DND-41 (cell line): ENCODE measurements at regions not wholly inside any gene's neighbourhood (a gene's known extent, or its start where the extent isn't known, plus 50 kb on each side); places are given as distances from the start of the nearest gene placed in this dataset.

Experiments
- ATAC-seq: fragments of 200-7000 bp; cut with Tn5 transposase; 3 replicates; pipeline ENCODE4 v1.9.1; 2021; ENCODE audit warnings: low read depth; ENCODE audit not compliant: insufficient read depth
- DNase-seq: peaks from one replicate; pipeline ENCODE4 v3.0.0-alpha.2; 2020
- H2AFZ ChIP-seq: 2 replicates; pipeline ENCODE4 v1.6.0; 2012; ENCODE audit warnings: low read depth, low read length
- H3K27ac ChIP-seq: 2 replicates; pipeline ENCODE4 v1.5.1; 2012; ENCODE audit warnings: low read length, inconsistent platforms
- H3K27me3 ChIP-seq: fragments of 200-600 bp; sonication (generic); 2 replicates; pipeline ENCODE4 v1.6.0; 2012; ENCODE audit warnings: low read length, mild to moderate bottlenecking, inconsistent platforms; ENCODE audit not compliant: insufficient read depth, poor library complexity
- H3K36me3 ChIP-seq: 2 replicates; pipeline ENCODE4 v1.5.1; 2012; ENCODE audit warnings: low read length, inconsistent platforms; ENCODE audit not compliant: insufficient read depth
- H3K4me1 ChIP-seq: 2 replicates; pipeline ENCODE4 v1.5.1; 2012; ENCODE audit warnings: mild to moderate bottlenecking, low read length; ENCODE audit not compliant: insufficient read depth
- H3K4me2 ChIP-seq: 2 replicates; pipeline ENCODE4 v1.6.0; 2012; ENCODE audit warnings: mild to moderate bottlenecking, moderate library complexity, low read length, inconsistent platforms; ENCODE audit not compliant: insufficient read depth
- H3K4me3 ChIP-seq, 2 experiments: fragments of 200-600 bp in 1 of 2; shearing (Covaris generic) in 1 of 2; 2 replicates each; pipeline ENCODE4 v1.5.1; 2012 to 2016; ENCODE audit warnings: inconsistent platforms in 2 of 2, low read length in 2 of 2, mild to moderate bottlenecking in 2 of 2, low read depth in 1 of 2, moderate library complexity in 1 of 2
- H3K79me2 ChIP-seq: 2 replicates; pipeline ENCODE4 v1.6.0; 2012; ENCODE audit warnings: low read length, inconsistent platforms; ENCODE audit not compliant: insufficient read depth
- H3K9ac ChIP-seq: 2 replicates; pipeline ENCODE4 v1.6.0; 2012; ENCODE audit warnings: low read depth, mild to moderate bottlenecking, inconsistent platforms, low read length, moderate library complexity
- H3K9me3 ChIP-seq: 2 replicates; pipeline ENCODE4 v1.5.1; 2012; ENCODE audit warnings: low read length, moderate library complexity, mild to moderate bottlenecking, inconsistent platforms; ENCODE audit not compliant: insufficient read depth, severe bottlenecking
- H4K20me1 ChIP-seq: 2 replicates; pipeline ENCODE4 v1.6.0; 2012; ENCODE audit warnings: low read length; ENCODE audit not compliant: insufficient read depth
- EZH2 ChIP-seq: IDR thresholded peaks from 3 replicates; pipeline ENCODE4 v1.6.1; 2012; ENCODE audit warnings: borderline replicate concordance, low read depth, mild to moderate bottlenecking, moderate library complexity, low read length, inconsistent platforms; ENCODE audit not compliant: severe bottlenecking
- TF ChIP-seq, protein P1 (sequence below): IDR thresholded peaks from 2 replicates; pipeline ENCODE4 v1.5.1; 2012; ENCODE audit warnings: borderline replicate concordance, low read length, moderate library complexity, mild to moderate bottlenecking; ENCODE audit not compliant: poor library complexity, severe bottlenecking; ENCODE audit errors: extremely low read depth

DNA sequence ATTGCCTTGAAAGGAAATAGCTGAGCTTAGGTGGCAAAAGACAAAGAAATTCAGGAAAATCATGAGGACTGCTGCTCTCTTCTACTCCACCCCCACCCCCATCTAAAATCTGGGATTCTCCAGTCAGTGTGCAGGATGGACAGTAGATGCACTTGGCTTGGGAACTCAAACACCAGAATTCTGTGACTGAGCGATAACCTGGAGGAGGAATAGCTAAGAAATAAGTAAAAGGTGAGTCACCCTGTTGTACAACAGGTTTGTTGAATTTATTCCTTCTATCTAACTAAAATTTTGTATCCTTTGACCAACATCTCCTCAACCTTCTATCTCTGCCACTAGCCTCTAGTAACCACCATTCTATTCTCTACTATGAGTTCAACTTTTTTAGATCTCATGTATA is 1029.9 kb upstream of the ACVR2A start:
- Histone ChIP-seq H3K36me3 (no peaks in the 10 kb centered on the region), H2AFZ (no peak overlapping the region), H3K4me2 (no peak overlapping the region), H3K4me3 (no peak overlapping the region), H3K79me2 (no peaks in the 10 kb centered on the region), H3K4me1 (no peaks in the 10 kb centered on the region), H4K20me1 (no peaks in the 10 kb centered on the region), H3K9me3 (no peaks in the 10 kb centered on the region), H3K27me3 (no peaks in the 10 kb centered on the region), H3K27ac (no peak overlapping the region), H3K9ac (no peak overlapping the region)
- ATAC-seq = no peak
- DNase-seq = no peak
- TF ChIP-seq, protein P1, sequence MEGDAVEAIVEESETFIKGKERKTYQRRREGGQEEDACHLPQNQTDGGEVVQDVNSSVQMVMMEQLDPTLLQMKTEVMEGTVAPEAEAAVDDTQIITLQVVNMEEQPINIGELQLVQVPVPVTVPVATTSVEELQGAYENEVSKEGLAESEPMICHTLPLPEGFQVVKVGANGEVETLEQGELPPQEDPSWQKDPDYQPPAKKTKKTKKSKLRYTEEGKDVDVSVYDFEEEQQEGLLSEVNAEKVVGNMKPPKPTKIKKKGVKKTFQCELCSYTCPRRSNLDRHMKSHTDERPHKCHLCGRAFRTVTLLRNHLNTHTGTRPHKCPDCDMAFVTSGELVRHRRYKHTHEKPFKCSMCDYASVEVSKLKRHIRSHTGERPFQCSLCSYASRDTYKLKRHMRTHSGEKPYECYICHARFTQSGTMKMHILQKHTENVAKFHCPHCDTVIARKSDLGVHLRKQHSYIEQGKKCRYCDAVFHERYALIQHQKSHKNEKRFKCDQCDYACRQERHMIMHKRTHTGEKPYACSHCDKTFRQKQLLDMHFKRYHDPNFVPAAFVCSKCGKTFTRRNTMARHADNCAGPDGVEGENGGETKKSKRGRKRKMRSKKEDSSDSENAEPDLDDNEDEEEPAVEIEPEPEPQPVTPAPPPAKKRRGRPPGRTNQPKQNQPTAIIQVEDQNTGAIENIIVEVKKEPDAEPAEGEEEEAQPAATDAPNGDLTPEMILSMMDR = no peak
- no peak for TF ChIP-seq EZH2

DNA sequence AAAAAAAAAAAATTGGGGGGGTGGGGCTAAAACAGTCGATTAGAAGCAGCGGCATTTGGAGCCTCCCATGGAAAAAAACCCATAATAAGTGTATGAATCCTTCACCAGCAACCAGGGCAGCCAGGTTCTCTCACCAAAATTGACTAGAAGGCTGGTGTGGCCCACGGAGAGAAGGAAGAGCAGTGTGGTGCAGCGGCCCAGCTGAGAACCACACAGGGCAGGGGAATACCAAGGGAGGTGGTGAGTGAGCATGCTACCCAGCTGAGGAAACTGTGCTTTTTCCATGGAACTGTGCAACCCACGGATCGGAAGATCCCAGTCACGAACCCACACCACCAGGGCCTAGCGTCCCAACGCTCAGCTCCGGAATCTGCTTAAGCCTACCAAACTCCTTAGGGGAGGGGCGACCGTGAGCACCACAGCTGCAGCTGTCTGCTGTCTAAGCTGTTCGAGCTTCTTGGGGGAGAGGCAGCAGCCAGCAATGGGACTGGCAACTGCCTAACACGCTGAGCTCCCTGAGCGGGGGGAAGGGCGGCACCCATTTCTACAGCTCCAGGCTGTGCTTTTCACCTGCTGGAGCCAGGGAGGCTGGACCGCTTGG is 1037.2 kb upstream of the ACVR2A start:
- no peaks in the 10 kb centered on the region for H3K79me2 ChIP-seq
- no peaks in the 10 kb centered on the region for H4K20me1 ChIP-seq
- TF ChIP-seq, protein P1 = no peak
- no peak for TF ChIP-seq EZH2
- H3K4me1 ChIP-seq = no peaks in the 10 kb centered on the region
- no peaks in the 10 kb centered on the region for H3K9me3 ChIP-seq
- H3K4me3 ChIP-seq = no peak overlapping the region
- H3K9ac ChIP-seq = no peak overlapping the region
- H3K36me3 ChIP-seq = no peaks in the 10 kb centered on the region
- H2AFZ ChIP-seq = no peak overlapping the region
- H3K27me3 ChIP-seq = no peaks in the 10 kb centered on the region
- ATAC-seq = no peak
- DNase-seq = no peak
- H3K27ac ChIP-seq = no peak overlapping the region
- no peak overlapping the region for H3K4me2 ChIP-seq

- no peak for TF ChIP-seq EZH2
- TF ChIP-seq, protein P1 = no peak
Measured at GRCh38 chr2:146806364-146807005, 1038.3 kb upstream of the ACVR2A start.

More at GRCh38 chr2:146806364-146807005, 1038.3 kb upstream of the ACVR2A start:
- Histone ChIP-seq H3K79me2 (no peaks in the 10 kb centered on the region), H3K4me3 (no peak overlapping the region), H3K9ac (no peak overlapping the region), H3K36me3 (no peaks in the 10 kb centered on the region), H3K27me3 (no peaks in the 10 kb centered on the region), H4K20me1 (no peaks in the 10 kb centered on the region), H2AFZ (no peak overlapping the region), H3K9me3 (no peaks in the 10 kb centered on the region), H3K4me2 (no peak overlapping the region), H3K4me1 (no peaks in the 10 kb centered on the region), H3K27ac (no peak overlapping the region)
- DNase-seq (no peak), ATAC-seq (no peak)
